K562 (cell line): ENCODE measurements at regions not wholly inside any gene's neighbourhood (a gene's known extent, or its start where the extent isn't known, plus 50 kb on each side); places are given as distances from the start of the nearest gene placed in this dataset.
"Not testable (repeated sequence)": the region's sequence is repeated elsewhere in the genome, so short reads cannot be mapped to it uniquely, and the experiment has no call there.

ENCODE experiments used
- ZBTB33 ChIP-seq: sonication (generic); formaldehyde crosslinking; IDR thresholded peaks from 2 replicates; pipeline ENCODE4 v1.8.1; 2023; ENCODE audit warnings: mild to moderate bottlenecking, missing genetic modification reagents
- ZC3H11A ChIP-seq: IDR thresholded peaks from 2 replicates; pipeline ENCODE4 v1.6.1; 2012; ENCODE audit warnings: low read depth, low read length, improper control_type of control experiment
- ZNF316 ChIP-seq: fragments of 450-650 bp; IDR thresholded peaks from 2 replicates; pipeline ENCODE4 v1.6.1; 2016

GRCh38 chr7:57009230-57009629, 123.0 kb downstream of the ZNF479 start:
- not testable (repeated sequence) for TF ChIP-seq ZBTB33 (CRISPR knock-in tag); ZC3H11A; ZNF316
